IPS DF 6.9 (cell line): ENCODE measurements at regions not wholly inside any gene's neighbourhood (a gene's known extent, or its start where the extent isn't known, plus 50 kb on each side); places are given as distances from the start of the nearest gene placed in this dataset.

Experiments
- DNase-seq: peaks from one replicate; pipeline ENCODE4 v3.0.0-alpha.2; 2013; ENCODE audit warnings: low read depth, low spot score
- H3K27ac ChIP-seq: one replicate; pipeline ENCODE4 v1.5.1; 2013; ENCODE audit warnings: low read length, control low read depth
- H3K27me3 ChIP-seq: 2 replicates; pipeline ENCODE4 v1.6.1; 2013; ENCODE audit warnings: mild to moderate bottlenecking, low read length; ENCODE audit not compliant: control insufficient read depth, insufficient read depth
- H3K36me3 ChIP-seq: 2 replicates; pipeline ENCODE4 v1.6.1; 2013; ENCODE audit warnings: low read length; ENCODE audit not compliant: control insufficient read depth, insufficient read depth
- H3K4me1 ChIP-seq: 2 replicates; pipeline ENCODE4 v1.6.1; 2013; ENCODE audit warnings: low read length; ENCODE audit not compliant: control insufficient read depth, insufficient read depth
- H3K4me3 ChIP-seq: 2 replicates; pipeline ENCODE4 v1.5.1; 2013; ENCODE audit warnings: mild to moderate bottlenecking, low read length
- H3K9me3 ChIP-seq: 2 replicates; pipeline ENCODE4 v1.6.1; 2013; ENCODE audit warnings: low read length, inconsistent platforms; ENCODE audit not compliant: control insufficient read depth, insufficient read depth
- WGBS: extraction: QIAGEN DNeasy Blood & Tissue Kit; methylation state at CpG from one replicate; pipeline ENCODE4 v1.1.7; 2013; ENCODE audit warnings: mixed read lengths, missing lambda C conversion rate; ENCODE audit not compliant: insufficient read length, insufficient coverage; 5-methylcytosine and 5-hydroxymethylcytosine counted together

GRCh38 chr13:109345433-109345941 is 440.9 kb downstream of the IRS2 start:
- Histone ChIP-seq H3K36me3 (no peaks in the 10 kb centered on the region), H3K4me1 (no peaks in the 10 kb centered on the region), H3K27me3 (no peaks in the 10 kb centered on the region), H3K9me3 (no peaks in the 10 kb centered on the region), H3K4me3 (no peak overlapping the region), H3K27ac (no peak overlapping the region)
- no peak for DNase-seq
- no CpG with 5 or more reads among the region's 5 CpGs for WGBS

GRCh38 chr13:109344552-109345157 is 441.7 kb downstream of the IRS2 start:
- DNase-seq: no peak
- Histone ChIP-seq H3K9me3 (no peaks in the 10 kb centered on the region), H3K36me3 (no peaks in the 10 kb centered on the region), H3K4me3 (no peak overlapping the region), H3K4me1 (no peaks in the 10 kb centered on the region), H3K27me3 (no peaks in the 10 kb centered on the region), H3K27ac (no peak overlapping the region)
- WGBS: no CpG with 5 or more reads among the region's 9 CpGs

GRCh38 chr13:109336730-109337129 is 449.7 kb downstream of the IRS2 start:
- no peak for DNase-seq
- H3K4me1 ChIP-seq: no peaks in the 10 kb centered on the region
- H3K9me3 ChIP-seq: no peaks in the 10 kb centered on the region
- WGBS: no CpG with 5 or more reads among the region's 1 CpG
- no peaks in the 10 kb centered on the region for H3K27me3 ChIP-seq
- no peak overlapping the region for H3K4me3 ChIP-seq
- H3K27ac ChIP-seq: no peak overlapping the region
- no peaks in the 10 kb centered on the region for H3K36me3 ChIP-seq

- DNase-seq: no peak
- Histone ChIP-seq H3K4me1 (no peaks in the 10 kb centered on the region), H3K27ac (no peak overlapping the region), H3K27me3 (no peaks in the 10 kb centered on the region), H3K4me3 (no peak overlapping the region), H3K9me3 (no peaks in the 10 kb centered on the region), H3K36me3 (no peaks in the 10 kb centered on the region)
- no CpG with 5 or more reads among the region's 8 CpGs for WGBS
Observed at GRCh38 chr13:109333893-109334651, 452.3 kb downstream of the IRS2 start.

GRCh38 chr13:109332506-109333499 is 453.6 kb downstream of the IRS2 start:
- Histone ChIP-seq H3K4me3 (no peak overlapping the region), H3K27me3 (no peaks in the 10 kb centered on the region), H3K9me3 (no peaks in the 10 kb centered on the region), H3K4me1 (no peaks in the 10 kb centered on the region), H3K36me3 (no peaks in the 10 kb centered on the region), H3K27ac (no peak overlapping the region)
- WGBS: no CpG with 5 or more reads among the region's 26 CpGs
- no peak for DNase-seq

GRCh38 chr13:109331898-109332297 is 454.5 kb downstream of the IRS2 start:
- Histone ChIP-seq H3K36me3 (no peaks in the 10 kb centered on the region), H3K27ac (no peak overlapping the region), H3K4me1 (no peaks in the 10 kb centered on the region), H3K4me3 (no peak overlapping the region), H3K9me3 (no peaks in the 10 kb centered on the region), H3K27me3 (no peaks in the 10 kb centered on the region)
- no peak for DNase-seq
- no CpG with 5 or more reads among the region's 11 CpGs for WGBS

DNA sequence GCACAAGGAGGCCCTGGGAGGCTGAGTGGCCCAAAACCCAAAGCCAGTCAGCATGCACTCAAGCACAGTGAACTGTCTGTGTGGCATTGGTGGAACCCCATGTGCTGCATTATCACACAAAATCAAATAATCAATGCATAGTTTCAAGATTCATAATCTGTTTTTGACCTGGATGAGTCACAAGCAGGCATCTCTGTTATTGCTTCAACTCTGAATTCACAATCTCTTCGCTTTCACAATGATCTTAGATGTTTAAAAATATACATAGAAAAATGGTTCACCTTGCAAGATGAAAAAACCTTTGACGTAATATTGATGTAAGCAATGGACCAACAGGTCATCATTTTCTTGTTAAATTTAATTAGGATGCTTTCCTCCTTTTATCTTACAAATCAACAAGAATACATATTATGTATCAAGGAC is 455.4 kb downstream of the IRS2 start:
- H3K36me3 ChIP-seq: no peaks in the 10 kb centered on the region
- no peaks in the 10 kb centered on the region for H3K4me1 ChIP-seq
- H3K27ac ChIP-seq: no peak overlapping the region
- H3K9me3 ChIP-seq: no peaks in the 10 kb centered on the region
- no peak for DNase-seq
- H3K27me3 ChIP-seq: no peaks in the 10 kb centered on the region
- no peak overlapping the region for H3K4me3 ChIP-seq
- WGBS: no CpG with 5 or more reads among the region's 2 CpGs

DNA sequence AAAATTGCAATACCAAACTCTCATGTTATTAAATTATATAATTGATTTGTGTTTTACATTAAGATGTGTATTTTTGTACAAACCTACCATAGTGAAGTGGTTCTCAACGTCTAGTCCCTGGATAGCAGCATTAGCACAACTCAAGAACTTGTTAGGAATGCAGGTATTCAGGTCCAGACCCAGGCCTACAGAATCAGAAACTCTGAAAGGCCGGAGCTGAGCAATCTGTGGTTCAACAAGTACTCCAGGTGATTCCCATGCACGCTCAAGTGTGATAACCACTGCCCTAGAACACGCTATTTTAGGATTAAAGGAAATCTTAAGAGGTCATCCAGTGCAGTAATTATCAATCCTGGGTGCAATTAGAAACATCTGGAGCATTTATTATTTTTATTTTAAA is 456.3 kb downstream of the IRS2 start:
- H3K9me3 ChIP-seq: no peaks in the 10 kb centered on the region
- no CpG with 5 or more reads among the region's 4 CpGs for WGBS
- no peaks in the 10 kb centered on the region for H3K27me3 ChIP-seq
- H3K27ac ChIP-seq: no peak overlapping the region
- no peaks in the 10 kb centered on the region for H3K36me3 ChIP-seq
- no peak for DNase-seq
- no peak overlapping the region for H3K4me3 ChIP-seq
- no peaks in the 10 kb centered on the region for H3K4me1 ChIP-seq

- H3K4me3 ChIP-seq: no peak overlapping the region
- no peaks in the 10 kb centered on the region for H3K4me1 ChIP-seq
- DNase-seq: no peak
- no peak overlapping the region for H3K27ac ChIP-seq
- H3K9me3 ChIP-seq: no peaks in the 10 kb centered on the region
- no peaks in the 10 kb centered on the region for H3K36me3 ChIP-seq
- WGBS: no CpG with 5 or more reads among the region's 4 CpGs
- no peaks in the 10 kb centered on the region for H3K27me3 ChIP-seq
Observed at GRCh38 chr13:109329175-109329574, 457.2 kb downstream of the IRS2 start.

DNA sequence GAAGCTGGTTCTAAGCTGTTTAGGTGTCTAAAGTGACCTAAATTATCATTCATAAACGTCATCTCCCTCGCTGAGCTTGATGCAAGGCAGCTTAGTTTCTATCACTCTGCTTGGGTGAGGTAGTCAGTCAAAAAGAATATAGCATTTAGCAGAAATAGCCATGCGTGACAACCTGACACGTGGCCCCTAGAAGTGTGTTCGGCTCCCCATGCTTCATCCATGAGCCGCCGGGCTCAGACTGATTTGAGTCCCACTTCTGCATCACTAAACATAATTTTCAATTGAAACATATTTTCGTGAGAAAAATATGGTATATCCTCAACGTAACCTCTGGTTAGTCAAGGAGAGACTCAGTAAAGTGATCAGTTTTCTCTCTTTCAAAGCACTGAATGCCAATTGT is 459.8 kb downstream of the IRS2 start:
- Histone ChIP-seq H3K4me3 (no peak overlapping the region), H3K4me1 (no peaks in the 10 kb centered on the region), H3K9me3 (no peaks in the 10 kb centered on the region), H3K27me3 (no peaks in the 10 kb centered on the region), H3K27ac (no peak overlapping the region), H3K36me3 (no peaks in the 10 kb centered on the region)
- WGBS: no CpG with 5 or more reads among the region's 9 CpGs
- no peak for DNase-seq
